Thymus (tissue), 11 donors: ENCODE measurements at regions not wholly inside any gene's neighbourhood (a gene's known extent, or its start where the extent isn't known, plus 50 kb on each side); places are given as distances from the start of the nearest gene placed in this dataset.

Experiments
- DNase-seq, 9 donors: peaks; one replicate each; pipeline ENCODE4 v3.0.0-alpha.2; 2013; ENCODE audit warnings: low spot score in 9 of 9, low read depth in 6 of 9, missing footprints in 1 of 9
- H3K27ac ChIP-seq, 2 donors: one replicate each; pipeline ENCODE4 v1.5.1; 2013; ENCODE audit warnings: control low read depth in 1 of 2, low read depth in 1 of 2, low read length in 1 of 2, mild to moderate bottlenecking in 1 of 2, moderate library complexity in 1 of 2
- H3K27me3 ChIP-seq, 2 donors: one replicate each; pipeline ENCODE4 v1.5.1; 2013; ENCODE audit warnings: low read length in 1 of 2; ENCODE audit not compliant: control insufficient read depth in 2 of 2, insufficient read depth in 1 of 2
- H3K36me3 ChIP-seq, 2 donors: one replicate each; pipeline ENCODE4 v1.5.1; 2013; ENCODE audit warnings: low read length in 1 of 2, mild to moderate bottlenecking in 1 of 2, moderate library complexity in 1 of 2; ENCODE audit not compliant: control insufficient read depth in 2 of 2, insufficient read depth in 2 of 2
- H3K4me1 ChIP-seq, 2 donors: one replicate each; pipeline ENCODE4 v1.5.1; 2013; ENCODE audit warnings: low read length in 2 of 2; ENCODE audit not compliant: control insufficient read depth in 2 of 2, insufficient read depth in 2 of 2
- H3K4me3 ChIP-seq, 2 donors: one replicate each; pipeline ENCODE4 v1.5.1; 2013; ENCODE audit warnings: low read length in 2 of 2, control low read depth in 1 of 2, mild to moderate bottlenecking in 1 of 2
- H3K9me3 ChIP-seq, 2 donors: one replicate each; pipeline ENCODE4 v1.5.1; 2013; ENCODE audit warnings: low read length in 1 of 2, mild to moderate bottlenecking in 1 of 2; ENCODE audit not compliant: control insufficient read depth in 2 of 2, insufficient read depth in 1 of 2
- WGBS: extraction: QIAGEN DNeasy Blood & Tissue Kit; methylation state at CpG from one replicate; pipeline ENCODE4 v1.1.7; 2013; 5-methylcytosine and 5-hydroxymethylcytosine counted together
- donor health status: healthy.

DNA sequence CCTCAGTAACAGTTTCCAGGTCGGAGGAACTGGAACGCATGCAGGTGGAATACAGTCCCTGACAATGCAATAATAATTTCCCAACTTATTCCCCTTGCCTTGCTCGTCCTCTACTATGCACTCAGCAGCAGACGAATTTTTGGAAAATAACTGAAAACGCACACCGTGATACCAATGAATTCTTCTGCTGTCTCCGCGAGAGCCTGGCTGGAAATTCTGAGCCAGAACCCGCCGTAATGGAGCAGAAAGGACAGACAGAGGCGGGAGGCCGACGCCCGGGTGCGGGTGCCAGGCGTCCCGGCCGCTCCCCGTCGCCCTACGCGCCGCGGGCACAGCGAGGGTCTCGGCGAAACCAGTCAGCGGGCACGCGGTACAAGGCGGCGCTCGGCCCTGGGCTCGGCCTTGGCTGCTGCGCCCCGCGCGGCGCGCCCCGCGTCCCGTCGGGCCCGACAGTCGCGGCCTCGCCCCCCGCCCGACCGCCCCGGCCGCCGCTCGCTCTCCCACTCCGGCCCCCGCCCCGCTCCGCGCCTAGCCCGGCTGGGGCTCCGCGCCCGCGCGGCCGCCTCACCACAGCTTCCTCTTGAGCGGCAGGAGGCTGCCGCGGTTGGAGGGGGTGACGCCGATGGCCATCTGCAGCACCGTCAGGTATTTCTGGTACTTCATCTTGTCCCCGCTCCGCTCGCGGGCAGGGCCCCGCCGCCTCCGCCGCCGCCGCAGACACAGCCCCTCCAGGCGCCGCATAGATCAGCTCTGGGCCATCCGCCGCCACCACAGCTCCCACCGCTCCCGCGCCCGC lies 114.5 kb upstream of the GOLGA8J start:
- no peaks in the 10 kb centered on the region for H3K4me1 ChIP-seq
- DNase-seq = no peak
- 6% methylated on average over 91 of the region's 91 CpGs for WGBS
- H3K4me3 ChIP-seq = no peak overlapping the region
- no peaks in the 10 kb centered on the region for H3K9me3 ChIP-seq
- H3K36me3 ChIP-seq = no peaks in the 10 kb centered on the region
- H3K27me3 ChIP-seq = peaks cover 37 to 43% of the 10 kb centered on the region in 2 donors
- no peak overlapping the region for H3K27ac ChIP-seq

DNA sequence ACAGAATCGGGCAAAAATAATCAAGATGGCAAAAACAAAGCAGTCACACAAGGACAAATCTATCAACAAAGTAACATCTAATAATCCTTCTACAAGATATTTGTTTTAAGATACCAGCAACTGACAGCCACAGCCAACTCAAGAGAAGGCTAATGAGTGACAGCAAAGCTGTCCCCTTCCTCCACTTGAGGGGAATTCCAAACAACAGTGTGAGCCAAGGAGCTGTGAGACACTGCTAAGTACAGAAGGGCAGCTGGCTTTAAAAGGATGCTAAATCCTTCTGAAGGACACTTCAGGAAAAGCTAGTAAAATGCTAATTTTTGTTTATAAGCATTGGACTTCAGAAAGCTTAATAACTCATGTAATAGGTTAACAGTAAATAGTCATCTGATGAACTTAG lies 120.3 kb upstream of the GOLGA8J start:
- no peaks in the 10 kb centered on the region for H3K36me3 ChIP-seq

GRCh38 chr15:29959384-29960137 lies 123.2 kb upstream of the GOLGA8J start:
- DNase-seq = no peak
- no peak overlapping the region for H3K4me3 ChIP-seq
- no peak overlapping the region for H3K27ac ChIP-seq
- no peaks in the 10 kb centered on the region for H3K36me3 ChIP-seq
- H3K9me3 ChIP-seq = no peaks in the 10 kb centered on the region
- no peaks in the 10 kb centered on the region for H3K4me1 ChIP-seq
- WGBS = 83% methylated on average over 9 of the region's 9 CpGs
- H3K27me3 ChIP-seq = no peaks in the 10 kb centered on the region

More for the DNA sequence above, 120.3 kb upstream of the GOLGA8J start:
- H3K27ac ChIP-seq = no peak overlapping the region
- no peak overlapping the region for H3K4me3 ChIP-seq
- DNase-seq = no peak
- H3K4me1 ChIP-seq = no peaks in the 10 kb centered on the region
- H3K27me3 ChIP-seq = peaks cover 9 to 10% of the 10 kb centered on the region in 2 donors
- 88% methylated on average over 1 of the region's 1 CpG for WGBS
- no peaks in the 10 kb centered on the region for H3K9me3 ChIP-seq

- no peaks in the 10 kb centered on the region for H3K36me3 ChIP-seq
- H3K27me3 ChIP-seq = no peaks in the 10 kb centered on the region
- WGBS = 90% methylated on average over 1 of the region's 1 CpG
- no peaks in the 10 kb centered on the region for H3K9me3 ChIP-seq
- DNase-seq = no peak
- H3K4me3 ChIP-seq = no peak overlapping the region
- no peak overlapping the region for H3K27ac ChIP-seq
- no peaks in the 10 kb centered on the region for H3K4me1 ChIP-seq
These were observed 130.0 kb upstream of the TJP1 start for GRCh38 chr15:29952225-29952624.

- Histone ChIP-seq H3K4me1 (no peaks in the 10 kb centered on the region), H3K4me3 (no peak overlapping the region), H3K9me3 (no peaks in the 10 kb centered on the region), H3K27ac (no peak overlapping the region), H3K27me3 (no peaks in the 10 kb centered on the region), H3K36me3 (no peaks in the 10 kb centered on the region)
- no peak for DNase-seq
- 88% methylated on average over 9 of the region's 9 CpGs for WGBS
These were observed 123.8 kb upstream of the TJP1 start for GRCh38 chr15:29945943-29946596.

DNA sequence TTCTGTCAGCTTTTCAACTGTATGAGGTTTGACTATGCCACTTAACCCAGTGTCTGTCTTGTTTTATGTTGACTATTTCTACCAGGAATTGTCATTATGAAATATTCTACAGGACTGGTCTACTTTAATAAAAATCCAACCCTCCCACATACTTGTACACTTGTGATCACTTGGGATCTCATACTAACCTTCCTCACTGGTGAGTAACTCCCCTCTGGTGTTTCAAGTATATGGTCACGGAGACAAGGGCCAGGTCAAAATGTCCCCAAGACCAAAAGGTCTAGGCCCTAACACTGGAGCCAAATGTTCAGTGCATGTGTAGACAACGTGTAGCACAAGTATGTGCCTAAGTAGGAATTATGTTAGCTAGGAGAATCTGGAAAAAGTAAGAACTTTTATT lies 122.7 kb upstream of the TJP1 start:
- Histone ChIP-seq H3K4me1 (no peaks in the 10 kb centered on the region), H3K27ac (no peak overlapping the region), H3K36me3 (no peaks in the 10 kb centered on the region), H3K27me3 (no peaks in the 10 kb centered on the region), H3K4me3 (no peak overlapping the region), H3K9me3 (no peaks in the 10 kb centered on the region)
- DNase-seq = no peak
- 88% methylated on average over 2 of the region's 2 CpGs for WGBS

DNA sequence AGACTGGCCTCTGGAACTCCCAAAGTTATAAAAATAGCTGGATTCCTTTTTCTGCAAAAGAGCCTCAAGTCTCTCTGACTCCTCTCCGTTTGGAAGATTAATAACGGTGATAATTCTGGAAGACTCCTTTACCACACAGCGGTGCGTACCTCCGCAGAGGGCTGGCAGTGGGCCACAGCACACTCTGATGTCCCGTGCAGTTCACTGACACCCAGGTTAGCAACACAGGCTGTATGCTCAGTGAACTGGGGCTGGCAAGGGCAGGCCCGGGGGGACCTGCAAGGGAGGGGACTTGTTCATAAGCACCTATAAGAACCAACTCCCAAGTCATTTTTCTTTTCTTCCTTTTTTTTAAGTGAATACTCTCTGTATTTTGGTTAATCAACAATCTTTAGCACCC lies 120.3 kb upstream of the TJP1 start:
- DNase-seq = no peak
- Histone ChIP-seq H3K4me1 (no peaks in the 10 kb centered on the region), H3K27me3 (no peaks in the 10 kb centered on the region), H3K36me3 (no peaks in the 10 kb centered on the region), H3K4me3 (no peak overlapping the region), H3K27ac (no peak overlapping the region), H3K9me3 (no peaks in the 10 kb centered on the region)
- WGBS = 89% methylated on average over 7 of the region's 7 CpGs

GRCh38 chr15:29942143-29942542 lies 119.9 kb upstream of the TJP1 start:
- no peaks in the 10 kb centered on the region for H3K4me1 ChIP-seq
- 60% methylated on average over 3 of the region's 3 CpGs for WGBS
- no peak for DNase-seq
- H3K27me3 ChIP-seq = no peaks in the 10 kb centered on the region
- no peaks in the 10 kb centered on the region for H3K9me3 ChIP-seq
- no peak overlapping the region for H3K4me3 ChIP-seq
- no peaks in the 10 kb centered on the region for H3K36me3 ChIP-seq
- H3K27ac ChIP-seq = no peak overlapping the region

DNA sequence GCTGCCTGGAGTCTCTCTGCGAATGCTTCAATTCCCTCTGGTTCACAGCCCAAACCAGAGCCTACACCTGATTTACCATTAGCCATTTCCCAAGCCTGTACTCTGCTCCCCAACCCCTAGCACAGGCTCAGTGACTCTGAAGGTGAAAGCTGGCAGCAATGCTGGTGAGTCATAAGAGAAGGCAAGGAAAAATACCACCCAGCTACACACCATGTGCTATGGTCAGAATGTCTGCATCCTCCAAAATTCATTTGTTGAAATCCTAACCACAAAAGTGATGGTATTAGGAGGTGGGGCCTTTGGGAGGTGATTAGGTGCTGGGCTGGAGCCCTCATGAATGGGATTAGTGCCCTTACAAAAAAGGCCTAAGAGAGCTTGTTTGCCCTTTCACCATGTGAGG lies 117.1 kb upstream of the TJP1 start:
- WGBS = 98% methylated on average over 1 of the region's 1 CpG
- no peaks in the 10 kb centered on the region for H3K36me3 ChIP-seq
- H3K9me3 ChIP-seq = no peaks in the 10 kb centered on the region
- DNase-seq = no peak
- no peaks in the 10 kb centered on the region for H3K4me1 ChIP-seq
- H3K4me3 ChIP-seq = no peak overlapping the region
- H3K27ac ChIP-seq = no peak overlapping the region
- no peaks in the 10 kb centered on the region for H3K27me3 ChIP-seq
